ENCODE measurements at regions not wholly inside any gene's neighbourhood (a gene's known extent, or its start where the extent isn't known, plus 50 kb on each side); places are given as distances from the start of the nearest gene placed in this dataset.

DNA sequence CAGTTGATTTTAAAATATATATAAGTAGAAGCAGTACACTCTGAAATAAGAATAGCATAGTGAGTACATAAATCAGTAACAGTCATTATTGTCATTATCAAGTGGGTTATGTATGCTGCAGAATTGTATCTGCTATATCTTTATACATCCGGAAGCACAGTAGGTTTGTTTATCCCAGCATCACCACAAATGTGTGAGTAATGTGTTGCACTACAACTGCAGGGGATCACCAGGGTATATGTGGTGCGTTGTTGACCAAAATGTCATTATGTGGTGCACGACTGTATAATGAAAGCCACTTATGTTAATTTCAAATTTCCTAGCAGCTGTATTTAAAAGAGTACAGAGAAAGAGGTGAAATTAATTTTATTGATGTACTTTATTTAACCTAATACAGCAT lies 87.7 kb upstream of the GADD45A start:
- TF ChIP-seq, protein P1, sequence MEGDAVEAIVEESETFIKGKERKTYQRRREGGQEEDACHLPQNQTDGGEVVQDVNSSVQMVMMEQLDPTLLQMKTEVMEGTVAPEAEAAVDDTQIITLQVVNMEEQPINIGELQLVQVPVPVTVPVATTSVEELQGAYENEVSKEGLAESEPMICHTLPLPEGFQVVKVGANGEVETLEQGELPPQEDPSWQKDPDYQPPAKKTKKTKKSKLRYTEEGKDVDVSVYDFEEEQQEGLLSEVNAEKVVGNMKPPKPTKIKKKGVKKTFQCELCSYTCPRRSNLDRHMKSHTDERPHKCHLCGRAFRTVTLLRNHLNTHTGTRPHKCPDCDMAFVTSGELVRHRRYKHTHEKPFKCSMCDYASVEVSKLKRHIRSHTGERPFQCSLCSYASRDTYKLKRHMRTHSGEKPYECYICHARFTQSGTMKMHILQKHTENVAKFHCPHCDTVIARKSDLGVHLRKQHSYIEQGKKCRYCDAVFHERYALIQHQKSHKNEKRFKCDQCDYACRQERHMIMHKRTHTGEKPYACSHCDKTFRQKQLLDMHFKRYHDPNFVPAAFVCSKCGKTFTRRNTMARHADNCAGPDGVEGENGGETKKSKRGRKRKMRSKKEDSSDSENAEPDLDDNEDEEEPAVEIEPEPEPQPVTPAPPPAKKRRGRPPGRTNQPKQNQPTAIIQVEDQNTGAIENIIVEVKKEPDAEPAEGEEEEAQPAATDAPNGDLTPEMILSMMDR (IDR thresholded peaks at IDR 0.05), result no peak
- TF ChIP-seq ZFX (IDR thresholded peaks at IDR 0.05; ENCODE audit: borderline replicate concordance), result no peak
